Fibroblast of peridontal ligament (primary cell): ENCODE measurements at regions not wholly inside any gene's neighbourhood (a gene's known extent, or its start where the extent isn't known, plus 50 kb on each side); places are given as distances from the start of the nearest gene placed in this dataset.
A peak's percentile ranks its signal among the peaks of the same experiment; 100 is the strongest.

ENCODE experiments used
- DNase-seq: peaks from one replicate; pipeline ENCODE4 v3.0.0-alpha.2; 2010; ENCODE audit errors: extremely low read depth

- DNase-seq, result no peak
These were observed 81.0 kb upstream of the LRRC55 start for GRCh38 chr11:57100638-57101331.

- DNase-seq, result no peak
These were observed 77.7 kb upstream of the LRRC55 start for GRCh38 chr11:57103899-57104605.

GRCh38 chr11:57109331-57109730 lies 72.4 kb upstream of the LRRC55 start:
- DNase-seq, result no peak

- DNase-seq, result no peak
These were observed 70.1 kb upstream of the LRRC55 start for GRCh38 chr11:57111619-57112018.

GRCh38 chr11:57116654-57117053 lies 65.1 kb upstream of the LRRC55 start:
- DNase-seq, result peak; percentile 51

- no peak for DNase-seq
These were observed 61.4 kb upstream of the LRRC55 start for GRCh38 chr11:57120192-57120965.

- no peak for DNase-seq
These were observed 59.8 kb upstream of the LRRC55 start for GRCh38 chr11:57121996-57122395.

- no peak for DNase-seq
These were observed 58.2 kb upstream of the LRRC55 start for GRCh38 chr11:57123590-57123989.

GRCh38 chr11:57124505-57124904 lies 57.2 kb upstream of the LRRC55 start:
- no peak for DNase-seq

- DNase-seq, result no peak
These were observed 56.8 kb upstream of the LRRC55 start for GRCh38 chr11:57124917-57125316.

- DNase-seq, result no peak
These were observed 54.9 kb upstream of the LRRC55 start for GRCh38 chr11:57126766-57127400.

- DNase-seq, result no peak
These were observed 50.5 kb upstream of the LRRC55 start for GRCh38 chr11:57131080-57131790.
